ENCODE measurements at regions not wholly inside any gene's neighbourhood (a gene's known extent, or its start where the extent isn't known, plus 50 kb on each side); places are given as distances from the start of the nearest gene placed in this dataset.

GRCh38 chr20:40599987-40600386 is 89.0 kb downstream of the MAFB start:
- in situ Hi-C loops (cut with HindIII; ENCODE audit: low pct_ligation_motif_present, low pct_unique_long_range_greater_than_20kb, low sequenced_read_pairs): no loop called here
- DNase-seq: no peak

GRCh38 chr20:40592941-40593340 is 96.1 kb downstream of the MAFB start:
- in situ Hi-C loops (cut with HindIII; ENCODE audit: low pct_ligation_motif_present, low pct_unique_long_range_greater_than_20kb, low sequenced_read_pairs): no loop called here
- DNase-seq: no peak

GRCh38 chr20:40591536-40591935 is 97.5 kb downstream of the MAFB start:
- DNase-seq: no peak
- in situ Hi-C loops (cut with HindIII; ENCODE audit: low pct_ligation_motif_present, low pct_unique_long_range_greater_than_20kb, low sequenced_read_pairs): no loop called here

- DNase-seq: no peak
- in situ Hi-C loops (cut with HindIII; ENCODE audit: low pct_ligation_motif_present, low pct_unique_long_range_greater_than_20kb, low sequenced_read_pairs): no loop called here
These were observed 97.9 kb downstream of the MAFB start for GRCh38 chr20:40591119-40591518.

GRCh38 chr20:40589581-40589980 is 99.5 kb downstream of the MAFB start:
- no peak for DNase-seq
- in situ Hi-C loops (cut with HindIII; ENCODE audit: low pct_ligation_motif_present, low pct_unique_long_range_greater_than_20kb, low sequenced_read_pairs): no loop called here

GRCh38 chr20:40588891-40589290 is 100.1 kb downstream of the MAFB start:
- in situ Hi-C loops (cut with HindIII; ENCODE audit: low pct_ligation_motif_present, low pct_unique_long_range_greater_than_20kb, low sequenced_read_pairs): no loop called here
- DNase-seq: no peak

- DNase-seq: no peak
These were observed 102.0 kb downstream of the MAFB start for GRCh38 chr20:40587038-40587437.

GRCh38 chr20:40584130-40584809 is 104.8 kb downstream of the MAFB start:
- no peak for DNase-seq
- in situ Hi-C loops (cut with HindIII; ENCODE audit: low pct_ligation_motif_present, low pct_unique_long_range_greater_than_20kb, low sequenced_read_pairs): no loop called here

More at GRCh38 chr20:40587038-40587437, 102.0 kb downstream of the MAFB start:
- in situ Hi-C loops (cut with HindIII; ENCODE audit: low pct_ligation_motif_present, low pct_unique_long_range_greater_than_20kb, low sequenced_read_pairs): no loop called here

GRCh38 chr20:40583636-40584035 is 105.4 kb downstream of the MAFB start:
- in situ Hi-C loops (cut with HindIII; ENCODE audit: low pct_ligation_motif_present, low pct_unique_long_range_greater_than_20kb, low sequenced_read_pairs): no loop called here
- DNase-seq: no peak

- in situ Hi-C loops (cut with HindIII; ENCODE audit: low pct_ligation_motif_present, low pct_unique_long_range_greater_than_20kb, low sequenced_read_pairs): no loop called here
- DNase-seq: no peak
These were observed 105.8 kb downstream of the MAFB start for GRCh38 chr20:40583205-40583604.

- in situ Hi-C loops (cut with HindIII; ENCODE audit: low pct_ligation_motif_present, low pct_unique_long_range_greater_than_20kb, low sequenced_read_pairs): no loop called here
- DNase-seq: no peak
These were observed 106.5 kb downstream of the MAFB start for GRCh38 chr20:40582531-40582930.

GRCh38 chr20:40579701-40580100 is 109.3 kb downstream of the MAFB start:
- in situ Hi-C loops (cut with HindIII; ENCODE audit: low pct_ligation_motif_present, low pct_unique_long_range_greater_than_20kb, low sequenced_read_pairs): no loop called here
- no peak for DNase-seq

- in situ Hi-C loops (cut with HindIII; ENCODE audit: low pct_ligation_motif_present, low pct_unique_long_range_greater_than_20kb, low sequenced_read_pairs): no loop called here
- DNase-seq: no peak
These were observed 110.1 kb downstream of the MAFB start for GRCh38 chr20:40578961-40579360.

GRCh38 chr20:40575851-40576250 is 113.2 kb downstream of the MAFB start:
- in situ Hi-C loops (cut with HindIII; ENCODE audit: low pct_ligation_motif_present, low pct_unique_long_range_greater_than_20kb, low sequenced_read_pairs): no loop called here
- no peak for DNase-seq

- no peak for DNase-seq
- in situ Hi-C loops (cut with HindIII; ENCODE audit: low pct_ligation_motif_present, low pct_unique_long_range_greater_than_20kb, low sequenced_read_pairs): no loop called here
These were observed 116.8 kb downstream of the MAFB start for GRCh38 chr20:40572251-40572650.

GRCh38 chr20:40571639-40572038 is 117.4 kb downstream of the MAFB start:
- DNase-seq: no peak

GRCh38 chr20:40568200-40568599 is 120.8 kb downstream of the MAFB start:
- in situ Hi-C loops (cut with HindIII; ENCODE audit: low pct_ligation_motif_present, low pct_unique_long_range_greater_than_20kb, low sequenced_read_pairs): no loop called here
- DNase-seq: no peak

More at GRCh38 chr20:40571639-40572038, 117.4 kb downstream of the MAFB start:
- in situ Hi-C loops (cut with HindIII; ENCODE audit: low pct_ligation_motif_present, low pct_unique_long_range_greater_than_20kb, low sequenced_read_pairs): no loop called here

- in situ Hi-C loops (cut with HindIII; ENCODE audit: low pct_ligation_motif_present, low pct_unique_long_range_greater_than_20kb, low sequenced_read_pairs): no loop called here
- no peak for DNase-seq
These were observed 123.4 kb downstream of the MAFB start for GRCh38 chr20:40565682-40566040.

GRCh38 chr20:40565001-40565681 is 123.9 kb downstream of the MAFB start:
- DNase-seq: peak; percentile 70
- in situ Hi-C loops (cut with HindIII; ENCODE audit: low pct_ligation_motif_present, low pct_unique_long_range_greater_than_20kb, low sequenced_read_pairs): no loop called here

- in situ Hi-C loops (cut with HindIII; ENCODE audit: low pct_ligation_motif_present, low pct_unique_long_range_greater_than_20kb, low sequenced_read_pairs): no loop called here
These were observed 125.6 kb downstream of the MAFB start for GRCh38 chr20:40563296-40563950.

More at GRCh38 chr20:40563296-40563950, 125.6 kb downstream of the MAFB start:
- no peak for DNase-seq
